ENCODE measurements at regions not wholly inside any gene's neighbourhood (a gene's known extent, or its start where the extent isn't known, plus 50 kb on each side); places are given as distances from the start of the nearest gene placed in this dataset.

DNA sequence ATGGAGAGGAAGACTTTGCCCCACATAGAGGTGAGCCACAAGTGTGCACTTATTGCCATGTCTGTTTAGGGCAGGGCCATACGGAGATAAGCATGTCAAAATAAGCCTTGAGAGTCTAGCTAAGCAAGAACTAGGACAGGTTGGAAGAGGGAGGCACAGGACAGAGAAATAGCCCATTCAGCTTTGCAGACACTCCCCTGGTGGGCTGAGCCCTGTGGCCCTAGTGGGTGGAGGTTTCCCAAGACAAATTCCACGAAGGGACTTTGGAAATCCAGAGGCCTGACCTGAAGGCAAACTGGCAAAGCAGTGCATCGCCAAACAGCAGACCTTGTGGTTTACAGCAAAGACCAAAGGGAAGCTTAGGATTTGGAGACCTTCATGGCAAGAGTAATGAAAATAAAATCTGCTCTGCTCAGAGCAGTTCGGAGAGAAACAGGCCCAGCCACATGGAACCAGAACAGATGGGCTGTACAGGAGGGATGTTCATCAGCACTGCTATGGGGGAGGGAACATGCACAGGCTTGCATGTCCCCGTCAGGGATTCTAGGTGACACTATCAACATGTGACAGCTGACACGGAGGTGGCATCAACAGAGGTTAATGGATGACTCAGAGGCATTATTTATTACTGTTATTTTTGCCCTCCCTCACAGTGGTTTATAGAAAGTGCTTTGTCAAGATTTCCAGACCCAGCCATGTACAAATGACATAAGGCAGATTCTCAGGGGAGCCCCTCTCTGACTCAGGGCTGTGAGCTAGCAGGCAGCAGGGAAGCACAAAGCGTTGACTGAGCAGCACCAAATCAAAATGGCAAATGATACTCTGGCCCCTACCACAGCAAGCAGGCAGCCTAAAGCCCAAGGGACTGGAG, 90.1 kb upstream of the IRF2BP2 start (continued):
- no peak for TF ChIP-seq RBM22 (IDR thresholded peaks at IDR 0.05; ENCODE audit: low read depth, low read length, poor library complexity, severe bottlenecking)
- peak in 1 of 2 experiments; percentile 26; a peak in 1 of 4 replicates for TF ChIP-seq HDAC1 (IDR thresholded peaks at IDR 0.05)
- TF ChIP-seq TFAM (CRISPR knock-in tag; conservative IDR thresholded peaks at IDR 0.05): no peak
- peak; percentile 70 for TF ChIP-seq NCOR1 (IDR thresholded peaks at IDR 0.05)
- TF ChIP-seq, protein P1, sequence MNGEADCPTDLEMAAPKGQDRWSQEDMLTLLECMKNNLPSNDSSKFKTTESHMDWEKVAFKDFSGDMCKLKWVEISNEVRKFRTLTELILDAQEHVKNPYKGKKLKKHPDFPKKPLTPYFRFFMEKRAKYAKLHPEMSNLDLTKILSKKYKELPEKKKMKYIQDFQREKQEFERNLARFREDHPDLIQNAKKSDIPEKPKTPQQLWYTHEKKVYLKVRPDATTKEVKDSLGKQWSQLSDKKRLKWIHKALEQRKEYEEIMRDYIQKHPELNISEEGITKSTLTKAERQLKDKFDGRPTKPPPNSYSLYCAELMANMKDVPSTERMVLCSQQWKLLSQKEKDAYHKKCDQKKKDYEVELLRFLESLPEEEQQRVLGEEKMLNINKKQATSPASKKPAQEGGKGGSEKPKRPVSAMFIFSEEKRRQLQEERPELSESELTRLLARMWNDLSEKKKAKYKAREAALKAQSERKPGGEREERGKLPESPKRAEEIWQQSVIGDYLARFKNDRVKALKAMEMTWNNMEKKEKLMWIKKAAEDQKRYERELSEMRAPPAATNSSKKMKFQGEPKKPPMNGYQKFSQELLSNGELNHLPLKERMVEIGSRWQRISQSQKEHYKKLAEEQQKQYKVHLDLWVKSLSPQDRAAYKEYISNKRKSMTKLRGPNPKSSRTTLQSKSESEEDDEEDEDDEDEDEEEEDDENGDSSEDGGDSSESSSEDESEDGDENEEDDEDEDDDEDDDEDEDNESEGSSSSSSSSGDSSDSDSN (IDR thresholded peaks at IDR 0.05; ENCODE audit: borderline replicate concordance in 1 of 2, low read depth in 2 of 2, low read length in 2 of 2): no peak
- TF ChIP-seq, protein P2, sequence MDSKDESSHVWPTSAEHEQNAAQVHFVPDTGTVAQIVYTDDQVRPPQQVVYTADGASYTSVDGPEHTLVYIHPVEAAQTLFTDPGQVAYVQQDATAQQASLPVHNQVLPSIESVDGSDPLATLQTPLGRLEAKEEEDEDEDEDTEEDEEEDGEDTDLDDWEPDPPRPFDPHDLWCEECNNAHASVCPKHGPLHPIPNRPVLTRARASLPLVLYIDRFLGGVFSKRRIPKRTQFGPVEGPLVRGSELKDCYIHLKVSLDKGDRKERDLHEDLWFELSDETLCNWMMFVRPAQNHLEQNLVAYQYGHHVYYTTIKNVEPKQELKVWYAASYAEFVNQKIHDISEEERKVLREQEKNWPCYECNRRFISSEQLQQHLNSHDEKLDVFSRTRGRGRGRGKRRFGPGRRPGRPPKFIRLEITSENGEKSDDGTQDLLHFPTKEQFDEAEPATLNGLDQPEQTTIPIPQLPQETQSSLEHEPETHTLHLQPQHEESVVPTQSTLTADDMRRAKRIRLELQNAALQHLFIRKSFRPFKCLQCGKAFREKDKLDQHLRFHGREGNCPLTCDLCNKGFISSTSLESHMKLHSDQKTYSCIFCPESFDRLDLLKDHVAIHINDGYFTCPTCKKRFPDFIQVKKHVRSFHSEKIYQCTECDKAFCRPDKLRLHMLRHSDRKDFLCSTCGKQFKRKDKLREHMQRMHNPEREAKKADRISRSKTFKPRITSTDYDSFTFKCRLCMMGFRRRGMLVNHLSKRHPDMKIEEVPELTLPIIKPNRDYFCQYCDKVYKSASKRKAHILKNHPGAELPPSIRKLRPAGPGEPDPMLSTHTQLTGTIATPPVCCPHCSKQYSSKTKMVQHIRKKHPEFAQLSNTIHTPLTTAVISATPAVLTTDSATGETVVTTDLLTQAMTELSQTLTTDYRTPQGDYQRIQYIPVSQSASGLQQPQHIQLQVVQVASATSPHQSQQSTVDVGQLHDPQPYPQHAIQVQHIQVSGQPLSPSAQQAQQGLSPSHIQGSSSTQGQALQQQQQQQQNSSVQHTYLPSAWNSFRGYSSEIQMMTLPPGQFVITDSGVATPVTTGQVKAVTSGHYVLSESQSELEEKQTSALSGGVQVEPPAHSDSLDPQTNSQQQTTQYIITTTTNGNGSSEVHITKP (IDR thresholded peaks at IDR 0.05; ENCODE audit: partially characterized antibody): no peak
- peak; percentile 63 for TF ChIP-seq TAF9B (IDR thresholded peaks at IDR 0.05; ENCODE audit: partially characterized antibody)
- TF ChIP-seq TRIM28 (IDR thresholded peaks at IDR 0.05): no peak
- no peak for TF ChIP-seq ZNF140 (CRISPR knock-in tag; IDR thresholded peaks at IDR 0.05)
- TF ChIP-seq ZNF23 (CRISPR knock-in tag; IDR thresholded peaks at IDR 0.05): no peak
- TF ChIP-seq, protein P3, sequence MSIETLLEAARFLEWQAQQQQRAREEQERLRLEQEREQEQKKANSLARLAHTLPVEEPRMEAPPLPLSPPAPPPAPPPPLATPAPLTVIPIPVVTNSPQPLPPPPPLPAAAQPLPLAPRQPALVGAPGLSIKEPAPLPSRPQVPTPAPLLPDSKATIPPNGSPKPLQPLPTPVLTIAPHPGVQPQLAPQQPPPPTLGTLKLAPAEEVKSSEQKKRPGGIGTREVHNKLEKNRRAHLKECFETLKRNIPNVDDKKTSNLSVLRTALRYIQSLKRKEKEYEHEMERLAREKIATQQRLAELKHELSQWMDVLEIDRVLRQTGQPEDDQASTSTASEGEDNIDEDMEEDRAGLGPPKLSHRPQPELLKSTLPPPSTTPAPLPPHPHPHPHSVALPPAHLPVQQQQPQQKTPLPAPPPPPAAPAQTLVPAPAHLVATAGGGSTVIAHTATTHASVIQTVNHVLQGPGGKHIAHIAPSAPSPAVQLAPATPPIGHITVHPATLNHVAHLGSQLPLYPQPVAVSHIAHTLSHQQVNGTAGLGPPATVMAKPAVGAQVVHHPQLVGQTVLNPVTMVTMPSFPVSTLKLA (conservative IDR thresholded peaks at IDR 0.05): peak in 1 of 2 experiments; percentile 63; a peak in 3 of 4 replicates
- TF ChIP-seq FOXA1 (IDR thresholded peaks at IDR 0.05; ENCODE audit: borderline replicate concordance): no peak
- TF ChIP-seq ZEB2 (IDR thresholded peaks at IDR 0.05): peak; percentile 62; the same call in 1 of the 2 replicates
- TF ChIP-seq POLR2B (IDR thresholded peaks at IDR 0.05; ENCODE audit: low read depth, partially characterized antibody): no peak
- TF ChIP-seq ETV5 (CRISPR knock-in tag; IDR thresholded peaks at IDR 0.05; ENCODE audit: low read depth): no peak; the same call in 1 of the 2 replicates
- no peak for TF ChIP-seq HMG20B (CRISPR knock-in tag; IDR thresholded peaks at IDR 0.05)
- TF ChIP-seq, protein P4, sequence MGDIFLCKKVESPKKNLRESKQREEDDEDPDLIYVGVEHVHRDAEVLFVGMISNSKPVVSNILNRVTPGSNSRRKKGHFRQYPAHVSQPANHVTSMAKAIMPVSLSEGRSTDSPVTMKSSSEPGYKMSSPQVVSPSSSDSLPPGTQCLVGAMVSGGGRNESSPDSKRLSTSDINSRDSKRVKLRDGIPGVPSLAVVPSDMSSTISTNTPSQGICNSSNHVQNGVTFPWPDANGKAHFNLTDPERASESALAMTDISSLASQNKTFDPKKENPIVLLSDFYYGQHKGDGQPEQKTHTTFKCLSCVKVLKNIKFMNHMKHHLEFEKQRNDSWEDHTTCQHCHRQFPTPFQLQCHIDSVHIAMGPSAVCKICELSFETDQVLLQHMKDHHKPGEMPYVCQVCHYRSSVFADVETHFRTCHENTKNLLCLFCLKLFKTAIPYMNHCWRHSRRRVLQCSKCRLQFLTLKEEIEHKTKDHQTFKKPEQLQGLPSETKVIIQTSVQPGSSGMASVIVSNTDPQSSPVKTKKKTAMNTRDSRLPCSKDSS (IDR thresholded peaks at IDR 0.05; ENCODE audit: low read depth, partially characterized antibody): no peak
- TF ChIP-seq PPARD (CRISPR knock-in tag; IDR thresholded peaks at IDR 0.05): no peak
- no peak for TF ChIP-seq SRSF3 (IDR thresholded peaks at IDR 0.05; ENCODE audit: insufficient read depth, low read length)

Measured in K562 (cell line).